ENCODE measurements at regions not wholly inside any gene's neighbourhood (a gene's known extent, or its start where the extent isn't known, plus 50 kb on each side); places are given as distances from the start of the nearest gene placed in this dataset.

DNA sequence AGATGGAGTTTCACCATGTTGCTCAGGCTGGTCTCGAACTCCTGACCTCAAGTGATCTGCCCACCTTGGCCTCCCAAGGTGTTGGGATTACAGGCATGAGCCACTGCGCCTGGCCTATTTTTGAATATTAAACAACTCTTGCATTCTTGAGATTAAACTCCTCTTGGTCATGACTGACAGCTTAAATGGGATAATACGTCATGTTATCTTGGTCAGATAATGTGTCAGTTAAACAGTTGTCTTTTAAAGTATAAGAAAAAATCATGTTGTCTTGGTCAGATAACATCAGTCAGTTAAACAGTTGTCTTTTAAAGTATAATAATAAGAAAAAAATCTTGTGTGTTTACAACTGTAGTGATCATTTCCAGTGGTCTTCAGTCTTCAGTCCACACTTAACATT is 73.6 kb upstream of the SYPL1 start:
- Histone ChIP-seq H3K4me3 (no peak overlapping the region), H3K4me1 (no peaks in the 10 kb centered on the region), H3K27ac (no peak overlapping the region), H3K9me3 (no peaks in the 10 kb centered on the region), H3K36me3 (no peaks in the 10 kb centered on the region), H3K27me3 (no peaks in the 10 kb centered on the region)
- no peak for DNase-seq (ENCODE audit: extremely low spot score in 2 of 2)
- intact Hi-C loops (cut with DNase I): no loop called here
- TF ChIP-seq POLR2A (IDR thresholded peaks at IDR 0.05): no peak
- TF ChIP-seq, protein P1, sequence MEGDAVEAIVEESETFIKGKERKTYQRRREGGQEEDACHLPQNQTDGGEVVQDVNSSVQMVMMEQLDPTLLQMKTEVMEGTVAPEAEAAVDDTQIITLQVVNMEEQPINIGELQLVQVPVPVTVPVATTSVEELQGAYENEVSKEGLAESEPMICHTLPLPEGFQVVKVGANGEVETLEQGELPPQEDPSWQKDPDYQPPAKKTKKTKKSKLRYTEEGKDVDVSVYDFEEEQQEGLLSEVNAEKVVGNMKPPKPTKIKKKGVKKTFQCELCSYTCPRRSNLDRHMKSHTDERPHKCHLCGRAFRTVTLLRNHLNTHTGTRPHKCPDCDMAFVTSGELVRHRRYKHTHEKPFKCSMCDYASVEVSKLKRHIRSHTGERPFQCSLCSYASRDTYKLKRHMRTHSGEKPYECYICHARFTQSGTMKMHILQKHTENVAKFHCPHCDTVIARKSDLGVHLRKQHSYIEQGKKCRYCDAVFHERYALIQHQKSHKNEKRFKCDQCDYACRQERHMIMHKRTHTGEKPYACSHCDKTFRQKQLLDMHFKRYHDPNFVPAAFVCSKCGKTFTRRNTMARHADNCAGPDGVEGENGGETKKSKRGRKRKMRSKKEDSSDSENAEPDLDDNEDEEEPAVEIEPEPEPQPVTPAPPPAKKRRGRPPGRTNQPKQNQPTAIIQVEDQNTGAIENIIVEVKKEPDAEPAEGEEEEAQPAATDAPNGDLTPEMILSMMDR (IDR thresholded peaks at IDR 0.05): no peak
- no peak for TF ChIP-seq POLR2AphosphoS5 (IDR thresholded peaks at IDR 0.05; ENCODE audit: insufficient read depth in 1 of 2, low read depth in 1 of 2)

DNA sequence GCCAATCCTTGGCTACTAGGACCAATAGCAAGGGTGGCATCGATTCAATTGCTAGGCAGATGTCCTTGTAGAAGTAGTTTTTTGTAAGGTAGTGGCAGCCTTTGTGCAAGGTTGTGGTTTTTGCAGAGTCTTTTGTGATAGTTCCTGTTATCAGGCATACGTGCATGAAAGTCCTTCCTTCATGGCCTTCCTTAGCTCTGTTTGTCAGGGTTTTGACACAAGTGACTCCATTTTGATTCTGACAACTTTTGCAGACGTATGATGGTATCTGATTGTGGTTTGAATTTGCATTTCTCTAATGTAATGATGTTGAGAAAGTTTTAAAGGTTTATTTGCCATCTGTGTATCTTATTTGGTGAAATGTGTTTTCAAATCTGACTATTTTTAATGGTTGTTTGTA is 71.8 kb upstream of the SYPL1 start:
- Histone ChIP-seq H3K27ac (no peak overlapping the region), H3K36me3 (no peaks in the 10 kb centered on the region), H3K27me3 (no peaks in the 10 kb centered on the region), H3K9me3 (no peaks in the 10 kb centered on the region), H3K4me3 (no peak overlapping the region), H3K4me1 (no peaks in the 10 kb centered on the region)
- DNase-seq (ENCODE audit: extremely low spot score in 2 of 2): no peak
- intact Hi-C loops (cut with DNase I): no loop called here
- TF ChIP-seq POLR2AphosphoS5 (IDR thresholded peaks at IDR 0.05; ENCODE audit: insufficient read depth in 1 of 2, low read depth in 1 of 2) (no peak), POLR2A (IDR thresholded peaks at IDR 0.05) (no peak)
- TF ChIP-seq, protein P1 (IDR thresholded peaks at IDR 0.05): no peak

DNA sequence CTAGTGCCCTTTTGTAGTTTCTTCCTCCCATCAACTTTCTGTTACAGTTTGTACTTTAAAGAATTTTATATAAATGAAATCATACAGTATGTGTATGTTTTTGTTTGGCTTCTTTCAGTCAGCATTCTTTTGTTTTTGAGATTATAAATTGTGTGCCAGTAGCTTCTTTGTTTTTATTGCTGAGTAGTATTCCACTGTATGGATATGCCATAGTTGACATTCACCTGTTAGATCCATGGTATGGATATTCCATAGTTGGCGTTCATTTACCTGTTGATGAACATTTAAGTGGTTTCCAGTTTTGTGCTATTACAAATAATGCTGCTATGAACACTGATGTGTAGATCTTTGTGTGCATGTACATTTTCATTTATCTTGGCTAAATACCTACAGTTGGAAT is 70.8 kb upstream of the SYPL1 start:
- intact Hi-C loops (cut with DNase I): no loop called here

GRCh38 chr7:106181658-106182265 is 69.7 kb upstream of the SYPL1 start:
- Histone ChIP-seq H3K27ac (no peak overlapping the region), H3K27me3 (no peaks in the 10 kb centered on the region), H3K36me3 (no peaks in the 10 kb centered on the region), H3K4me3 (no peak overlapping the region), H3K4me1 (no peaks in the 10 kb centered on the region), H3K9me3 (no peaks in the 10 kb centered on the region)
- no peak for DNase-seq (ENCODE audit: extremely low spot score in 2 of 2)
- intact Hi-C loops (cut with DNase I): no loop called here
- TF ChIP-seq POLR2AphosphoS5 (IDR thresholded peaks at IDR 0.05; ENCODE audit: insufficient read depth in 1 of 2, low read depth in 1 of 2) (no peak), POLR2A (IDR thresholded peaks at IDR 0.05) (no peak)
- TF ChIP-seq, protein P1 (IDR thresholded peaks at IDR 0.05): no peak

More for the DNA sequence above, 70.8 kb upstream of the SYPL1 start:
- Histone ChIP-seq H3K4me1 (no peaks in the 10 kb centered on the region), H3K27ac (no peak overlapping the region), H3K27me3 (no peaks in the 10 kb centered on the region), H3K4me3 (no peak overlapping the region), H3K9me3 (no peaks in the 10 kb centered on the region), H3K36me3 (no peaks in the 10 kb centered on the region)
- TF ChIP-seq, protein P1 (IDR thresholded peaks at IDR 0.05): no peak
- TF ChIP-seq POLR2A (IDR thresholded peaks at IDR 0.05): no peak
- TF ChIP-seq POLR2AphosphoS5 (IDR thresholded peaks at IDR 0.05; ENCODE audit: insufficient read depth in 1 of 2, low read depth in 1 of 2): no peak
- DNase-seq (ENCODE audit: extremely low spot score in 2 of 2): no peak

- no peak for DNase-seq (ENCODE audit: extremely low spot score in 2 of 2)
- TF ChIP-seq POLR2A (IDR thresholded peaks at IDR 0.05): no peak
- no peaks in the 10 kb centered on the region for H3K9me3 ChIP-seq
- intact Hi-C loops (cut with DNase I): no loop called here
- no peak overlapping the region for H3K4me3 ChIP-seq
- H3K27me3 ChIP-seq: no peaks in the 10 kb centered on the region
- no peaks in the 10 kb centered on the region for H3K36me3 ChIP-seq
- H3K4me1 ChIP-seq: no peaks in the 10 kb centered on the region
- no peak overlapping the region for H3K27ac ChIP-seq
Measured at GRCh38 chr7:106180721-106181120, 68.6 kb upstream of the SYPL1 start.

All from vagina (tissue), 2 donors.